Astrocyte (in vitro differentiated cells and primary cell): ENCODE measurements at regions not wholly inside any gene's neighbourhood (a gene's known extent, or its start where the extent isn't known, plus 50 kb on each side); places are given as distances from the start of the nearest gene placed in this dataset.

Experiments used
- DNase-seq: peaks from one replicate; pipeline ENCODE4 v3.0.0-alpha.2; 2010; ENCODE audit warnings: low read depth
- FAIRE-seq: peaks from 2 replicates; lab custom pipeline; 2011; peaks lifted over from hg19 to GRCh38; lab: Jason Lieb, UNC
- H2AFZ ChIP-seq: 2 replicates; pipeline ENCODE4 v1.6.0; 2012; ENCODE audit warnings: low read depth, low read length, inconsistent platforms
- H3K27ac ChIP-seq: 2 replicates; pipeline ENCODE4 v1.5.1; 2011; ENCODE audit warnings: low read depth, low read length, inconsistent platforms
- H3K27me3 ChIP-seq: 2 replicates; pipeline ENCODE4 v1.6.0; 2011; ENCODE audit warnings: low read length, inconsistent platforms; ENCODE audit not compliant: insufficient read depth
- H3K36me3 ChIP-seq: 2 replicates; pipeline ENCODE4 v1.5.1; 2011; ENCODE audit warnings: low read length, inconsistent platforms; ENCODE audit not compliant: insufficient read depth
- H3K4me1 ChIP-seq: 2 replicates; pipeline ENCODE4 v1.5.1; 2011; ENCODE audit warnings: low read length, inconsistent platforms; ENCODE audit not compliant: insufficient read depth
- H3K4me2 ChIP-seq: 2 replicates; pipeline ENCODE4 v1.6.0; 2012; ENCODE audit warnings: low read length, inconsistent platforms
- H3K4me3 ChIP-seq: 2 replicates; pipeline ENCODE4 v1.5.1; 2011; ENCODE audit warnings: low read depth, mild to moderate bottlenecking, low read length, inconsistent platforms; ENCODE audit not compliant: insufficient read depth
- H3K79me2 ChIP-seq: 2 replicates; pipeline ENCODE4 v1.6.0; 2012; ENCODE audit warnings: mild to moderate bottlenecking, low read length, inconsistent platforms; ENCODE audit not compliant: insufficient read depth
- H3K9ac ChIP-seq: 2 replicates; pipeline ENCODE4 v1.6.0; 2012; ENCODE audit warnings: mild to moderate bottlenecking, low read length, inconsistent platforms
- H3K9me3 ChIP-seq: 2 replicates; pipeline ENCODE4 v1.5.1; 2012; ENCODE audit warnings: low read depth, mild to moderate bottlenecking, low read length, inconsistent platforms; ENCODE audit not compliant: insufficient read depth
- H4K20me1 ChIP-seq: 2 replicates; pipeline ENCODE4 v1.6.0; 2012; ENCODE audit warnings: low read length, inconsistent platforms; ENCODE audit not compliant: insufficient read depth
- H3K27ac Mint-ChIP-seq: one replicate; pipeline ENCODE4 v1.8.0; 2021; ENCODE audit warnings: mild to moderate bottlenecking, mixed read lengths; ENCODE audit not compliant: unreplicated experiment
- H3K27me3 Mint-ChIP-seq: one replicate; pipeline ENCODE4 v1.8.0; 2021; ENCODE audit warnings: low read depth, mixed read lengths; ENCODE audit not compliant: unreplicated experiment
- H3K36me3 Mint-ChIP-seq: one replicate; pipeline ENCODE4 v1.8.0; 2021; ENCODE audit warnings: low read depth, mixed read lengths; ENCODE audit not compliant: unreplicated experiment
- H3K4me1 Mint-ChIP-seq: one replicate; pipeline ENCODE4 v1.8.0; 2021; ENCODE audit warnings: low read depth, mixed read lengths; ENCODE audit not compliant: unreplicated experiment
- H3K4me3 Mint-ChIP-seq: one replicate; pipeline ENCODE4 v1.8.0; 2021; ENCODE audit warnings: mild to moderate bottlenecking, moderate library complexity, mixed read lengths; ENCODE audit not compliant: unreplicated experiment
- H3K9me3 Mint-ChIP-seq: one replicate; pipeline ENCODE4 v1.8.0; 2021; ENCODE audit warnings: mild to moderate bottlenecking, mixed read lengths; ENCODE audit not compliant: unreplicated experiment
- EZH2 ChIP-seq: IDR thresholded peaks from 2 replicates; pipeline ENCODE4 v1.6.1; 2012; ENCODE audit warnings: mild to moderate bottlenecking, low read length, inconsistent platforms; ENCODE audit not compliant: insufficient read depth
- TF ChIP-seq, protein P1 (sequence below): IDR thresholded peaks from 2 replicates; pipeline ENCODE4 v1.5.1; 2011; ENCODE audit warnings: low read depth, mild to moderate bottlenecking, inconsistent platforms, low read length, moderate library complexity; ENCODE audit not compliant: insufficient read depth

DNA sequence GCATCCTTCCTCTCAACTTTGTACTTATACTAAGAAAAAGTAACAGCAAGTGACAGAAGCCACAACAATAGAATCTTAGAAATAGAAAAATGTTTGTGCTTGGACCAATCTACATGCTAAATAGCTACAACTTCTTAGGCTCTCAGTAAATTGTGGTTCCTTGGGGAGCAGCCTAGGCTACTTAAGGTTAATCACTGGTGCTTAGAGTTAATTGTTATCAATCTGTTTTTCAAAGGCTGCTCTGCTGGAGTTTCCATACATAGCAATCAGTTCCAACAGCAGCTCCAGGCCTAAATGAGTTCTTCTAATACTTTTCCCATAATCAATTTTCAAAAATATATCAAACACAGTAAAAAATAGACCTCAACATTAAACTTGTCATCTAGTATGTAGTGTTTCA lies 571.4 kb downstream of the EPHA7 start:
- TF ChIP-seq EZH2 = no peak
- TF ChIP-seq, protein P1, sequence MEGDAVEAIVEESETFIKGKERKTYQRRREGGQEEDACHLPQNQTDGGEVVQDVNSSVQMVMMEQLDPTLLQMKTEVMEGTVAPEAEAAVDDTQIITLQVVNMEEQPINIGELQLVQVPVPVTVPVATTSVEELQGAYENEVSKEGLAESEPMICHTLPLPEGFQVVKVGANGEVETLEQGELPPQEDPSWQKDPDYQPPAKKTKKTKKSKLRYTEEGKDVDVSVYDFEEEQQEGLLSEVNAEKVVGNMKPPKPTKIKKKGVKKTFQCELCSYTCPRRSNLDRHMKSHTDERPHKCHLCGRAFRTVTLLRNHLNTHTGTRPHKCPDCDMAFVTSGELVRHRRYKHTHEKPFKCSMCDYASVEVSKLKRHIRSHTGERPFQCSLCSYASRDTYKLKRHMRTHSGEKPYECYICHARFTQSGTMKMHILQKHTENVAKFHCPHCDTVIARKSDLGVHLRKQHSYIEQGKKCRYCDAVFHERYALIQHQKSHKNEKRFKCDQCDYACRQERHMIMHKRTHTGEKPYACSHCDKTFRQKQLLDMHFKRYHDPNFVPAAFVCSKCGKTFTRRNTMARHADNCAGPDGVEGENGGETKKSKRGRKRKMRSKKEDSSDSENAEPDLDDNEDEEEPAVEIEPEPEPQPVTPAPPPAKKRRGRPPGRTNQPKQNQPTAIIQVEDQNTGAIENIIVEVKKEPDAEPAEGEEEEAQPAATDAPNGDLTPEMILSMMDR = no peak
- H3K27me3 ChIP-seq = no peaks in the 10 kb centered on the region
- no peaks in the 10 kb centered on the region for H3K4me1 ChIP-seq
- no peak overlapping the region for H3K9ac ChIP-seq
- H3K79me2 ChIP-seq = no peaks in the 10 kb centered on the region
- no peaks in the 10 kb centered on the region for H4K20me1 ChIP-seq
- H3K4me2 ChIP-seq = no peak overlapping the region
- Mint-ChIP-seq H3K36me3 (no peaks in the 10 kb centered on the region), H3K4me3 (no peak overlapping the region), H3K27me3 (peaks cover 3% of the 10 kb centered on the region), H3K4me1 (no peaks in the 10 kb centered on the region), H3K27ac (no peak overlapping the region), H3K9me3 (no peaks in the 10 kb centered on the region)
- no peak for FAIRE-seq
- no peaks in the 10 kb centered on the region for H3K36me3 ChIP-seq
- DNase-seq = no peak
- no peak overlapping the region for H2AFZ ChIP-seq
- no peak overlapping the region for H3K4me3 ChIP-seq
- no peak overlapping the region for H3K27ac ChIP-seq
- H3K9me3 ChIP-seq = no peaks in the 10 kb centered on the region

DNA sequence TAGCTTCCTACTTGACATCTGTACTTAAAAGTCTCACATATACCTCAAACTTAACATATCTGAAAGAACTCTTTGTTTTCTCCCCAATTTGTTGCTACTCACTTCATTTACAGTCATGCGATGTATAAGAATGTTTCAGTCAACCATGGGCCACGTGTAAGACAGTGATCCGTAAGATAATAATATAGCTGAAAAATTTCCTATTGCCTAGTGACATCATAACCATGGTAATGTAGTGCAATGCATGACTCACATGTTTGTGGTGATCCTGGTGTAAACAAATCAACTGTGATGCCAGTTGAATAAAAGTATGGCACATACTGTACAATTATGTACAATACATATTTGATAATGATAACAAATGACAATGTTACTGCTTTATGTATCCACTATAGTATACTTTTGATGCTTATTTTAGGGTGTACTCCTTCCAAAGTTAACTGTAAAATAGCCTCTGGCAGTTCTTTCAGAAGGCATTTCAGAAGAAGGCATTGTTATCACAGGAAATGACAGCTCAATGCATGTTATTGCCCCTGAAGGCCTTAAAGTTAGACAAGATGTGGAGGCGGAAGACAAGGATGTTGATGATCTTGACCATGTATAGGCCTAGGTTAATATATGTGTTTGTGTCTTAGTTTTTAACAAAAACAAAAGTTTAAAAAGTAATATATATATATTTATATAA lies 579.0 kb downstream of the EPHA7 start:
- no peaks in the 10 kb centered on the region for H3K4me1 Mint-ChIP-seq
- no peak overlapping the region for H2AFZ ChIP-seq
- no peaks in the 10 kb centered on the region for H3K79me2 ChIP-seq
- H3K36me3 ChIP-seq = no peaks in the 10 kb centered on the region
- FAIRE-seq (no peak), DNase-seq (no peak)
- H3K4me3 ChIP-seq = no peak overlapping the region
- H3K9ac ChIP-seq = no peak overlapping the region
- TF ChIP-seq, protein P1 = no peak
- TF ChIP-seq EZH2 = no peak
- no peaks in the 10 kb centered on the region for H3K27me3 Mint-ChIP-seq
- H3K9me3 ChIP-seq = no peaks in the 10 kb centered on the region
- no peaks in the 10 kb centered on the region for H3K4me1 ChIP-seq
- H4K20me1 ChIP-seq = no peaks in the 10 kb centered on the region
- no peaks in the 10 kb centered on the region for H3K9me3 Mint-ChIP-seq
- H3K27ac Mint-ChIP-seq = no peak overlapping the region
- H3K27ac ChIP-seq = no peak overlapping the region
- H3K27me3 ChIP-seq = no peaks in the 10 kb centered on the region
- H3K36me3 Mint-ChIP-seq = no peaks in the 10 kb centered on the region
- no peak overlapping the region for H3K4me2 ChIP-seq
- H3K4me3 Mint-ChIP-seq = no peak overlapping the region

GRCh38 chr6:92828788-92829187 lies 590.6 kb downstream of the EPHA7 start:
- TF ChIP-seq, protein P1 = no peak
- TF ChIP-seq EZH2 = no peak
- FAIRE-seq (no peak), DNase-seq (no peak)
- Histone ChIP-seq H3K36me3 (no peaks in the 10 kb centered on the region), H2AFZ (no peak overlapping the region), H3K79me2 (no peaks in the 10 kb centered on the region), H4K20me1 (no peaks in the 10 kb centered on the region), H3K9me3 (no peaks in the 10 kb centered on the region), H3K4me3 (no peak overlapping the region), H3K9ac (no peak overlapping the region), H3K4me1 (no peaks in the 10 kb centered on the region), H3K27ac (no peak overlapping the region), H3K27me3 (no peaks in the 10 kb centered on the region), H3K4me2 (no peak overlapping the region)
- H3K27ac Mint-ChIP-seq = no peak overlapping the region
- no peak overlapping the region for H3K4me3 Mint-ChIP-seq
- H3K36me3 Mint-ChIP-seq = no peaks in the 10 kb centered on the region
- peaks cover 3% of the 10 kb centered on the region for H3K9me3 Mint-ChIP-seq
- H3K27me3 Mint-ChIP-seq = no peaks in the 10 kb centered on the region
- no peaks in the 10 kb centered on the region for H3K4me1 Mint-ChIP-seq
